LoVo (cell line): ENCODE measurements at regions not wholly inside any gene's neighbourhood (a gene's known extent, or its start where the extent isn't known, plus 50 kb on each side); places are given as distances from the start of the nearest gene placed in this dataset.

ENCODE experiments used
- DNase-seq: peaks from one replicate; pipeline ENCODE4 v3.0.0-alpha.2; 2016; ENCODE audit warnings: low spot score

DNA sequence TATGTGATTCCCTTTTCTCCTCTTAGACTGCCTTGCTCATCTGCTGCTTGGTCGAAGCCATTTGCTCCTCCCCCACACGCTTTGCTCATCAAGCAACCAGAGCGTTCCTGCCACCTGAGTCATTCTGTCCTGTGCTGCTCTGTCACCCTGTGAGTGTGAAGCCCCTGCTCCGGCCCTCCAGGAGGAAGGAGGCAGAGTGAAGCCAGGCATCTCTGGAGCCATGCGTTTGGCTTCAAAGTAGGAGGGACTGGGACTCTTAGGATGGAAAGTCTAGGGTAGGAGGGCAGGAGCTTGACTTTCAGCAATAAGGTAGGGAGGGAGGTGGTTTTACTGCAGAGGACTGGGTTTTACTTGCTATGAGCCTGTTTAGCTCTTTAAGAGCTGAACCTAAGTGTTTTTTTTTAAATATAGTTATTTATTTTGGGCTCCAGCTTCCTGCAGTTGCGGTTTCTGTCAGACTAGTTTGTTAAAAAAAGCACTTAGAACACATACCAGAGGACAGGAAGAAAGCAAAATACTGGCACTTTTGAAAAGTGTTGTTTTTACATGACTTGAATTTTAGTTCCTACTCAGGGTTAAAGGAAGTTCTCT is 63.6 kb downstream of the SPINK2 start:
- DNase-seq: peak; percentile 27

DNA sequence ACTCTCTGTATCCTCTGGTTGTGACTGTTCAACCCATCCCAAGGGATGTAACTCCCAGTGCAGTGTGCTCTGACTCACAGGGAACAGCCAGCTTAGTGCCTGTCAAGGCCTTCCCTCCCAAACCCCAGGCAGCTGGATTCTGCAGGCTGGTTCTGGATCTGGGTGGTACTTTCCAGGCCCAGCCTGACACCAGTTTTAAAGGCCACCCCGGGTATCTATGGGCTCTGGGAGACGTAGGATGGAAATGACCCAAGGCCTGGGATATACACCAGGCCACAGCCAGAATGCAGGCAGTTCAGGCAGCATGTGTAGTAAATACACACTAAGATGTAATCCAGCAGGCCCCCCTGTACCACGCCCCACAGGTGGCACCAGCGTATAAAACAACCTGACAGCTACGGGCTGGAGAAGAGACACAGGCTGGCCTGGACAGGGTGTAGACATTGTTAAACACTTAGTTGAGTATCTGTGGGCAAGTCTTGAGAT is 64.2 kb downstream of the SPINK2 start:
- no peak for DNase-seq

DNA sequence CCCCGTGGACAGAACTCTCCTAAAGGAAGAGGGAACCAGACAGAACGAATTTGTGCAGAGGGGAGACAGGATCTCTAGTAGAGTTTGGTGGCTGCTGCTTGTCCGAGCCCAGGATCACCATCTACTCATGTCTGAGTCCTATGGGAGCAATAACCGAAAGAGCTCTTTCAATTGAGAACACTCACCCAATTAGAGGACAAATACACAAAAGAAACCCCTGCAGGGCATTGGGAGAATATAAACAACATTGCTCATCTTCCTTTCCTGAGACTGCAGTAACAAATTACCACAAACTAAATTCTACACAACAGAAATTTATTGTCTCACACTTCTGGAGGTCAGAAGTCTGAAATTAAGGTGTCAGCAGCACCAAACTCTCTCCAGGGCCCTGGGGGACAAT is 65.6 kb downstream of the SPINK2 start:
- DNase-seq: no peak

DNA sequence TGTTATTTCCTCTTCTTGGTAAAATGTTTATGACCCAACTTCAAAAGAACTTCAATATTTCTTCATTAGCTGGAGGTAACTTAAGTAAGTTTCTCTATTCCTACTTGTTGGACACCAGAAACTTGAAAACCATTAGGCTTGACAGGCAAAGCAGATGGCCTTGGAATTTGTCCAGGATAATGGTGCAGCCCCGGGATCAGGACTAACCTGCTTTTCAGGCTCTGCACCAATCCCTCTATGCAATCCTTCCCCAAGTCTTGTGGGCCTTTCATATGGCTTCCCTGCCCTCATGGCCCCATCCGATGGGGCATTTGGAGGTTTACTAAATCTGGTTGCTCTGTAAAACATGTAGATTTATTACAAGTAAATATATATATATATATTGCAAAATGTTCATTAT is 68.5 kb downstream of the SPINK2 start:
- DNase-seq: peak; percentile 45

DNA sequence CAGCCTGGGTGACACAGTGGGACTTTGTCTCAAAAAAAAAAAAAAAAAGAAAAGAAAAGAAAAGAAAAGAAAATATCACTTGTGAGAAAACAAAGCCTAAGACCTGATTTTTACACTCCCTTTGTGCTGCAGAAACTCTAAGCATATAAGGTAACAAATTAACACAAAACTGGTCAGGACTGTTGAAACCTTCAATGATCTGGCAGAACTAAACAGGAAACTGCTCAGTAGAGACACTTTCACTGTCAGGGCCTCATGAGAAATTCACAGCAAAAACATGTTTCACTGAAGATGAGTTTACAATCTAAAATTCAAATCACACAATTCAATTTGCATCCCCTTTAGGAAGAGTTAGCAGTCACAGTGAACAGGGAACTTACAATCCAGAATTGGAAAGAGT is 69.1 kb upstream of the HOPX start:
- DNase-seq: no peak

DNA sequence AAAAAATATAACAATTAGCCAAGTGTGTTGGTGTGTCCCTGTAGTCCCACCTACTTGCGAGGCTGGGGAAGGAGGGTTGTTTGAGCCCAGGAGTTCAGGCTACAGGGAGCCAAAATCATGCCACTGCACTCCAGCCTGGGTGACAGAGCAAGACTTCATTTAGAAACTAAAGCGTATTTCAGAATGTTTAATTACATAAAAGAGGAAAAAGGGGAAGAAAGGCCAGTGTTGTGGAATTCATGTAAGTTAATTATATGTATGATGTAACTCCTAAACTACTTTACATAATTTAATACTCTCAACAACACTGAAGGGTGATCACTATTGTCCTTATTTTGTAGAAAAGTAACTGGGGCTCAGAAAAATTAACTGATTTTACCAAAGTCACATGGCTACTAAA is 67.2 kb upstream of the HOPX start:
- no peak for DNase-seq

DNA sequence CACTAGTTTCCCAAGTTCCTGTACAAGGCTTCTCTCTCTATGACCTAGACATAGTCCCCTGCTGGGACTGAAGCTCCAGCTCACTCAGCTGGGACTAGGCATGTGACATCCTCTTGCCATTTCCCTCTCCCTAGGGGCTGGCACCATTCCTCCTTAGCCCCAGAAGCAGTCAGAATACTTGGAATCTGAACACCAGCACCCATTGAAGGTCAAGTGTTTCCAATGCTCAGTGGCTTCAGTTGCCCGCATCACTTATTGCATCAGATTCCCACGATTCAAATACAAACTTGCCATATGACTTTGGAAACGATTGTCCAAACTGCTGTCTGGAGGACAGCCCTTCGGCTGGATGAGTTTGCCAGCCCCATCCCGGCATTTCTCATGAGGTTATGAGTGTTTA is 65.5 kb upstream of the HOPX start:
- no peak for DNase-seq

DNA sequence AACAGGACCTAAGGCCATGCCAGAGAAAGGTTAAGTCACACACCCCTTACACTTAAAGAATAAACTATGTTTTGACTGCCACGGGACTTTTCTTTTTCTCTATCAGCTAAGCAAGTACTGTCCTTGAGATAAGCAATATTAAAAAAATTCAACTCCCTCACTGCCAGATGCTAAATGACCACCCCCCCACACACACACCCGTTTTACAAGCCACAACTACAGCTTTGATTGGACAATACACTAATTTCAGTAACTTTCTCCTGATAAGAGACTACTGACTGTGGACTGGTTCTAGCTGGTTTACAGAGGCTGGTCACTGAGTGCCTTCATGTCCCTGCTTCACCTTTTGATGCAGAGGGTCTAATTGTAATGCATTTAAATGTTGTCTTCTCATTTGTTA is 63.9 kb upstream of the HOPX start:
- no peak for DNase-seq

DNA sequence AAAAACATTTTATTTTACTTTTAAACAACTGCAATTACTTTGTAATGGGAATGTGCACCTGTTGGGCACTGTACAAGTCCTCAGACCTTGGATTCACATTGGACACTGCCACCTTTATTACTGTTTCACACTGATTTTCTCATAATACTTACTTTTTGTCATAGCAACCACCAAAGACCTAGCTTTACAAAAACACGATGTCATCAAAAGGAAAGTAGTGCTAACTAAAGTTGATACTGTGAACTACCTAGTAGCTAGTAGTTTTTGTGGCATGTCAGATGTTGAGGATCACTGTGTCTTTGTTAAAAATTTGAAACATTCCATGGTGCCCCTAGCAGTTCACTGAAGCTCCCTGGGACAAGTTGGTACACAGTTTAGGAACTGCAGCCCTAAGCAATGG is 62.9 kb upstream of the HOPX start:
- no peak for DNase-seq

DNA sequence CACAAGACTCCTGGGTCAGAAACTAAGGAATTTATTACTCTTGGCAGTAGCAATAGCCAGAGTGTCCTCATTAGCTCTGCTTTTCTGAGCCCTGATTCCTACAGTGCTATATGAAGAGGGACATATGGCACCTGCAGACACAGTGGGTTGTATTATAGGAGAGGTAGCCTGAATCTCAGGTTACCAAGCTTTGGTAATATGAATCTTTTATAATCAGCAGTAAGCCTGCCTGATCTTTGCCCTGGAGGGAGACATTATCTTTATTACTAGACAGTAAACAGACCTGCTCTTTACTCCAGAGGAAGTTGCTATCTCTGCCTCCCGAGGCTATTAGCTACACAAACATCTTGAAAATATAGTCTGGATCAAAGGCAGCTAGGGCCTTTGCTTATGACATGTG is 62.5 kb upstream of the HOPX start:
- peak; percentile 67 for DNase-seq

DNA sequence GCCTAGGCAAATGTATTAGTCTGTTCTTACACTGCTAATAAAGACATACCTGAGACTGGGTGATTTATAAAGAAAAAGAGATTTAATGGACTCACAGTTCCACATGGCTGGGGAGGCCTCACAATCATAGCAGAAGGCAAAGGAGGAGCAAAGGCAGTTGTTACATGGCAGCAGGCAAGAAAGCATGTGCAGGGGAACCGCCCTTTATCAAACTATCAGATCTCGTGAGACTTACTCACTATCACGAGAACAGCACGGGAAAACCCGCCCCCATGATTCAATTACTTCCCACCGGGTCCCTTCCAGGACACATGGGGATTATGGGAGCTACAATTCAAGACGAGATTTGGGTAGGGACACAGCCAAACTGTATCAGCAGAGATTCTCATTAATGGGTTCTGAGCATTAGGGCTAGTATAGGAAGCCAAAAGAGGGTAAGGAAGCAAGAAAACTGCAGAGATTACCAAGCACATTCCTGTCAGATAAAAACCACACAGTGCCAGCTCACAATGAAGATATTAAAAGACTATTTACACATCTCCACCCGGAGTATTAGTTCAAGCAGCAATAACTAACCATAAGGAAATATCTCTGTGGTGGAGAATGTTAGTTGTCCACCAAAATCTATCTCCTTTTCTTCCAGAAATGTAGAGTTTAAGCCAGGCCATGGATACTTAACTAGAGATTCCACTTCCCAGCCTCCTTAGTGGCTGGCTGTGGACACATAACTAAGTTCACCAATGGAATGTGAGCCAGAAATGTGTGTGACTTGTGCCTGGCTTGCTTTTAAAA is 61.2 kb upstream of the HOPX start:
- DNase-seq: no peak

DNA sequence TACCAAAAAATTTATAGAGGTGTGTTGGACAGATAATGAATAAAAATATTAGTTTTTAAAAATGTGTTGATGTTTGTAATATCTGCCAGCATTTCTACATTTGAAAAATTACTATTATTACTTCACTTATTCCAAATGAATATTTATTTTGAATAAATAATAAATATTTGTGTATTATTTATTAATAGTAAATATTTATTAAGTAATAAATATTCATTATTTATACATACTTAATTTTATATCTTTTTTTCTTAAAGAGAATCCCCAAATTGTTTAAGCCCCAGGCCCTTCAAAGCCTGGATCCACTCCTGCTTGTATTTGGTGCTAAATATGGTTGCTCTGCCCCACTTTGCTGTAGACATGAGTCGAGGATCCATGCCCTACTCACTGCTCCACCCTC is 60.5 kb upstream of the HOPX start:
- DNase-seq: no peak

DNA sequence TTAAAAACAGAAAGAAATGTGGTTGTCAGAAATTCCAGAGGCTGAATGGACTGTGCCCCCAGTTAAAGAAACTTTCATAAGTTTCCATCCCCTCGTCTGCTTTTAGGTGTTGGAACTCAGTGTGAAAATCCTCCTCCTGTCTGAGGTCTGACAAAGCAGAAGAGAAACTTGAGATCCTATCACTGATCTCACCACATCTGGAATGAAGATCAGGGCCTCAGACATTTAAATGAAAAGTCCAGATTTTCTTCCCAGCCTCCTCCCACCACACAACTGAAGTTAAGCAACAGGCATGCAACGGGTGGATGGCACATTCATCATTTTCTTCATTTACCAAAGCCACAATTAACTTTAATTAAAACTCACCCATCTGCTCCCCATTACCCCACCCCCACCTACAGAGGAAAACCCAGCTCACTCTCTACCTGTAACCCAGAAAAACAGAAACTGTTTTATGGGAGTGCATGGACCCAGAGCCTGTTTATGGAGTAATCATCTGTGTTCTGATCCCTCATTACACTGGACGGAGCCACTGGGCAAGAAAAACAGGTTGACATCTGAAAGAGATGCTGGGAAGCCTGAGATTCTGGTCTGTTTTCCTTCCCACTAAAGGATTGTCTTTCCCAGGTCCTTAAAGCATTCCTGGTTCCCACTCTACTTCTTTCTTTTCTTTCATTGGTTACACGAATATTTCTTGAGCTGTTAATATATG is 58.1 kb upstream of the HOPX start:
- DNase-seq: no peak

DNA sequence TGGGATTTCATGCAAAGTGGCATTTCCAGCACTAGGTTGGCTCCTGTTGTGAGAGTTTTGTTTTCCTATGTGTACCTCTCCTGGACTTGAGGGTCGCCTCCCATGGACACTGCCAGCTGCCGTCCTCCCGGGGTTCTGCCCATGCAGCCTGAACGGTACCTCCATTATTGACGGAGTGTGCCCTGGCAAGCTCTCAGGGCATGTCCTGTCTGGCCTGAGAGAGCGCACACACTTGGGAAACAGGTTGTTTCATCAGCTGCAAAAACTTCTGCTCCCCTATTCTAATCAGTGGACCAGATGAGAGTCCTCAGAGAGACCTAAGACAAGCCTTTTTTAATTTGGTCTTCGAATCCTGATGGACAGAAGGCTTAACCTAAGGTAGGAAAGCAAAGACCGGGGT is 56.6 kb upstream of the HOPX start:
- no peak for DNase-seq

DNA sequence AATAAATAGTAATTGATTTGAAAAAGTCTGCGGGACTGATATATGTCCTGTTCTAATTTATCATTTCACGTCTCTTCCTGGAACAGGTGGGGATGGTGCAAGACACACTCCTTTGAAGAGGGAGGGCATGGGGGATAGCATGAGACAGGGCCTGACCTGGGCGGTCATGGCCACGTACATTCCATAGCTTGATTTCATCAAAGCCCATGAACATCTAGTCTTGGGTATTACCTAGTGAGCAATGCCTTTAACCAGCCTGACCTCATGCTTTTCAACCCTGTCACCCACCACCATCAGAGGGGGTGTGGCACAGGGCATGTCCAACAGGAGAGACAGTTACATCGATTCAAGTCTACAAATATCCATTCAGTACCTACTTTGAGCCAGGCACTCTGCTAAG is 52.3 kb upstream of the HOPX start:
- no peak for DNase-seq

DNA sequence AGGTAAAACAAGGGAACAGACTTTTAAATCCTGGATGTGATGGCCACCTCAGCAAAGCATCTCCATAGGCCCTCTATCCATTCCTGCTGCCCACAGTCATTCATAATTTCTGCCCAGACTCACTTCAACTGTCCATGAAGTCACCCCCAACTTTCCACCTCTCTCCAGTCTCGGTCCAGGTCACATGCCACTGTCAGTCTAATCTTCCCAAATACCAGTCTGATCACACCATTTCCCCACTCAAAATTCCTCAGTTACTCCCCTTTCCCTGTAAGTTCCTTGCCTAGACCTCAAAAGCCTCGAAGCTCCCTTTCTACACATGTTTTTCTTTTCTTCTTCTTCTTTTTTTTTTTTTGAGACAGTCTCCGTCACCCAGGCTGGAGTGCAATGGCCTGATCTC is 51.2 kb upstream of the HOPX start:
- DNase-seq: no peak

DNA sequence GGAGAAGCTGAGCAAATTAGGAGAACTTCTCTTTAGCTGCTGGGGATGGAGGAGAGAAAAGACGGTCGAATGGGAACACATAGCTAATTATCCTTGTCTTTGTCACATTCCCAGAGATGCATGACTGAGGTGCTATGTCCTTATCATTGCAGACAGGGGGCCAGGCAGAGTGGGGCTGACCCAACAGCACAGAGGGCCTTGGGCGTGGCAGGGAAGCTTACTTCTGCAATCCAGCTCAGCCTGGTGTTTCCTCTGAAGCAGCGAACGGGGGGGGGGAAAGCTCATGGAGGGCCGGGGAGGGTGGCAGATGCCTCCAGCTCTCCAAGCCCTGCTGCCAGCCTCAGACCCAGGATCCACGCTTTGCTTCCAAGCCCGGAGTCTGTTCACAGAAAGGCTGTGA is 50.8 kb upstream of the HOPX start:
- DNase-seq: no peak
